ENCODE measurements at regions not wholly inside any gene's neighbourhood (a gene's known extent, or its start where the extent isn't known, plus 50 kb on each side); places are given as distances from the start of the nearest gene placed in this dataset.

- ChIA-PET POLR2A (ENCODE audit: low non-redundant PET) (no interaction called here), CTCF (no interaction called here)
Measured at GRCh38 chr3:148460686-148461085, 237.0 kb upstream of the AGTR1 start.

GRCh38 chr3:148464246-148464645 lies 233.5 kb upstream of the AGTR1 start:
- no peak overlapping the region for H3K27ac ChIP-seq
- TF ChIP-seq CTCF (conservative IDR thresholded peaks at IDR 0.05; ENCODE audit: low read depth) = no peak
- DNase-seq (ENCODE audit: low spot score) = no peak
- POLR2A ChIA-PET (ENCODE audit: low non-redundant PET) = no interaction called here
- CTCF ChIA-PET = no interaction called here

More at GRCh38 chr3:148460686-148461085, 237.0 kb upstream of the AGTR1 start:
- no peak for TF ChIP-seq CTCF (conservative IDR thresholded peaks at IDR 0.05; ENCODE audit: low read depth)
- no peak for DNase-seq (ENCODE audit: low spot score)
- H3K27ac ChIP-seq = no peak overlapping the region

GRCh38 chr3:148466143-148466542 lies 231.6 kb upstream of the AGTR1 start:
- DNase-seq (ENCODE audit: low spot score) = no peak
- POLR2A ChIA-PET (ENCODE audit: low non-redundant PET) = no interaction called here
- TF ChIP-seq CTCF (conservative IDR thresholded peaks at IDR 0.05; ENCODE audit: low read depth) = no peak
- CTCF ChIA-PET = no interaction called here
- no peak overlapping the region for H3K27ac ChIP-seq

- no peak for DNase-seq (ENCODE audit: low spot score)
- H3K27ac ChIP-seq = no peak overlapping the region
- CTCF ChIA-PET = interaction anchor here (0.6 kb wide), 2 partner anchors 11 to 29 kb away, joined by 3 read pairs; no protein-coding TSS in a partner anchor
- POLR2A ChIA-PET (ENCODE audit: low non-redundant PET) = no interaction called here
- no peak for TF ChIP-seq CTCF (conservative IDR thresholded peaks at IDR 0.05; ENCODE audit: low read depth)
Measured at GRCh38 chr3:148466980-148467740, 230.5 kb upstream of the AGTR1 start.

- ChIA-PET POLR2A (ENCODE audit: low non-redundant PET) (no interaction called here), CTCF (no interaction called here)
- no peak for DNase-seq (ENCODE audit: low spot score)
- no peak for TF ChIP-seq CTCF (conservative IDR thresholded peaks at IDR 0.05; ENCODE audit: low read depth)
- H3K27ac ChIP-seq = no peak overlapping the region
Measured at GRCh38 chr3:148477375-148477774, 220.3 kb upstream of the AGTR1 start.

- CTCF ChIA-PET = no interaction called here
- no peak for DNase-seq (ENCODE audit: low spot score)
- no peak for TF ChIP-seq CTCF (conservative IDR thresholded peaks at IDR 0.05; ENCODE audit: low read depth)
- no peak overlapping the region for H3K27ac ChIP-seq
- POLR2A ChIA-PET (ENCODE audit: low non-redundant PET) = no interaction called here
Measured at GRCh38 chr3:148493631-148494030, 204.1 kb upstream of the AGTR1 start.

Data from RWPE1 (cell line).